Inferior parietal cortex (tissue), 1 donor: ENCODE measurements at regions not wholly inside any gene's neighbourhood (a gene's known extent, or its start where the extent isn't known, plus 50 kb on each side); places are given as distances from the start of the nearest gene placed in this dataset.

Experiments
- DNase-seq: peaks from one replicate; pipeline ENCODE4 v3.0.0-alpha.2; 2016; ENCODE audit errors: extremely low spot score

- no peak for DNase-seq
Measured at GRCh38 chr1:194342484-194343262, 1156.3 kb upstream of the B3GALT2 start.

GRCh38 chr1:194341587-194341986 lies 1155.2 kb upstream of the B3GALT2 start:
- no peak for DNase-seq

GRCh38 chr1:194339471-194339870 lies 1153.1 kb upstream of the B3GALT2 start:
- no peak for DNase-seq

- DNase-seq: no peak
Measured at GRCh38 chr1:194338241-194338948, 1152.0 kb upstream of the B3GALT2 start.

GRCh38 chr1:194333240-194333639 lies 1146.8 kb upstream of the B3GALT2 start:
- DNase-seq: no peak

- no peak for DNase-seq
Measured at GRCh38 chr1:194331758-194332157, 1145.3 kb upstream of the B3GALT2 start.

GRCh38 chr1:194322751-194323150 lies 1136.3 kb upstream of the B3GALT2 start:
- DNase-seq: no peak

GRCh38 chr1:194318790-194319280 lies 1132.4 kb upstream of the B3GALT2 start:
- DNase-seq: no peak

GRCh38 chr1:194309697-194310096 lies 1123.3 kb upstream of the B3GALT2 start:
- no peak for DNase-seq

- DNase-seq: no peak
Measured at GRCh38 chr1:194309269-194309668, 1122.9 kb upstream of the B3GALT2 start.

GRCh38 chr1:194300776-194301175 lies 1114.4 kb upstream of the B3GALT2 start:
- DNase-seq: peak; percentile 29

GRCh38 chr1:194300340-194300739 lies 1113.9 kb upstream of the B3GALT2 start:
- no peak for DNase-seq

- no peak for DNase-seq
Measured at GRCh38 chr1:194298007-194298598, 1111.7 kb upstream of the B3GALT2 start.

- no peak for DNase-seq
Measured at GRCh38 chr1:194297094-194297493, 1110.7 kb upstream of the B3GALT2 start.

- no peak for DNase-seq
Measured at GRCh38 chr1:194296201-194296600, 1109.8 kb upstream of the B3GALT2 start.

GRCh38 chr1:194295685-194296084 lies 1109.3 kb upstream of the B3GALT2 start:
- no peak for DNase-seq

GRCh38 chr1:194293851-194294405 lies 1107.5 kb upstream of the B3GALT2 start:
- DNase-seq: peak; percentile 11

GRCh38 chr1:194292966-194293365 lies 1106.6 kb upstream of the B3GALT2 start:
- DNase-seq: no peak

- no peak for DNase-seq
Measured at GRCh38 chr1:194289569-194290266, 1103.3 kb upstream of the B3GALT2 start.

GRCh38 chr1:194288238-194288637 lies 1101.8 kb upstream of the B3GALT2 start:
- no peak for DNase-seq

- no peak for DNase-seq
Measured at GRCh38 chr1:194281376-194281775, 1095.0 kb upstream of the B3GALT2 start.

GRCh38 chr1:194280463-194280862 lies 1094.0 kb upstream of the B3GALT2 start:
- DNase-seq: no peak
